ENCODE measurements at regions not wholly inside any gene's neighbourhood (a gene's known extent, or its start where the extent isn't known, plus 50 kb on each side); places are given as distances from the start of the nearest gene placed in this dataset.

- TF ChIP-seq EZH2phosphoT487 (IDR thresholded peaks at IDR 0.05; ENCODE audit: borderline replicate concordance, low read length) = no peak
- TF ChIP-seq, protein P1, sequence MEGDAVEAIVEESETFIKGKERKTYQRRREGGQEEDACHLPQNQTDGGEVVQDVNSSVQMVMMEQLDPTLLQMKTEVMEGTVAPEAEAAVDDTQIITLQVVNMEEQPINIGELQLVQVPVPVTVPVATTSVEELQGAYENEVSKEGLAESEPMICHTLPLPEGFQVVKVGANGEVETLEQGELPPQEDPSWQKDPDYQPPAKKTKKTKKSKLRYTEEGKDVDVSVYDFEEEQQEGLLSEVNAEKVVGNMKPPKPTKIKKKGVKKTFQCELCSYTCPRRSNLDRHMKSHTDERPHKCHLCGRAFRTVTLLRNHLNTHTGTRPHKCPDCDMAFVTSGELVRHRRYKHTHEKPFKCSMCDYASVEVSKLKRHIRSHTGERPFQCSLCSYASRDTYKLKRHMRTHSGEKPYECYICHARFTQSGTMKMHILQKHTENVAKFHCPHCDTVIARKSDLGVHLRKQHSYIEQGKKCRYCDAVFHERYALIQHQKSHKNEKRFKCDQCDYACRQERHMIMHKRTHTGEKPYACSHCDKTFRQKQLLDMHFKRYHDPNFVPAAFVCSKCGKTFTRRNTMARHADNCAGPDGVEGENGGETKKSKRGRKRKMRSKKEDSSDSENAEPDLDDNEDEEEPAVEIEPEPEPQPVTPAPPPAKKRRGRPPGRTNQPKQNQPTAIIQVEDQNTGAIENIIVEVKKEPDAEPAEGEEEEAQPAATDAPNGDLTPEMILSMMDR (IDR thresholded peaks at IDR 0.05; ENCODE audit: low read depth, low read length, poor library complexity, severe bottlenecking) = no peak
Measured at GRCh38 chr2:2699121-2699505, 368.0 kb upstream of the MYT1L start.

Measured in DOHH2 (cell line).